CD14-positive monocyte (primary cell): ENCODE measurements at regions not wholly inside any gene's neighbourhood (a gene's known extent, or its start where the extent isn't known, plus 50 kb on each side); places are given as distances from the start of the nearest gene placed in this dataset.

ENCODE experiments used
- DNase-seq, 3 donors: peaks; one replicate each; pipeline ENCODE4 v3.0.0-alpha.2; 2011 to 2022
- H2AFZ ChIP-seq: 2 replicates; pipeline ENCODE4 v1.6.0; 2012; ENCODE audit warnings: mild to moderate bottlenecking, low read depth, low read length, inconsistent platforms; ENCODE audit not compliant: insufficient read depth, poor library complexity, severe bottlenecking
- H3K27ac ChIP-seq, 2 donors: 1 replicate in 1 of 2; 2 replicates in 1 of 2; pipeline ENCODE4 v1.5.1; 2012 to 2013; ENCODE audit warnings: low read length in 2 of 2, control low read depth in 1 of 2, inconsistent platforms in 1 of 2, low read depth in 1 of 2, mild to moderate bottlenecking in 1 of 2
- H3K27me3 ChIP-seq, 2 donors: one replicate each; pipeline versions ENCODE4 v1.6.0 to v1.6.1; 2011 to 2013; ENCODE audit warnings: low read length in 2 of 2; ENCODE audit not compliant: control insufficient read depth in 2 of 2, insufficient read depth in 2 of 2
- H3K36me3 ChIP-seq, 2 donors: replicated peaks in 1 of 2; 1 replicate in 1 of 2; 2 replicates in 1 of 2; pipeline versions ENCODE4 v1.5.1 to v1.6.1; 2012 to 2013; ENCODE audit warnings: low read length in 2 of 2, control low read depth in 1 of 2, inconsistent platforms in 1 of 2, mild to moderate bottlenecking in 1 of 2; ENCODE audit not compliant: insufficient read depth in 2 of 2, control insufficient read depth in 1 of 2
- H3K4me1 ChIP-seq, 2 donors: 1 replicate in 1 of 2; 2 replicates in 1 of 2; pipeline versions ENCODE4 v1.5.1 to v1.6.1; 2012 to 2013; ENCODE audit warnings: low read length in 2 of 2, control low read depth in 1 of 2, inconsistent platforms in 1 of 2, mild to moderate bottlenecking in 1 of 2, moderate library complexity in 1 of 2; ENCODE audit not compliant: insufficient read depth in 2 of 2, control insufficient read depth in 1 of 2
- H3K4me2 ChIP-seq: replicated peaks from 2 replicates; pipeline ENCODE3; 2012; ENCODE audit warnings: low read length, moderate library complexity, mild to moderate bottlenecking; ENCODE audit not compliant: poor library complexity, severe bottlenecking; ENCODE audit errors: extremely low read depth
- H3K4me3 ChIP-seq, 3 experiments: fragments of 200-600 bp in 1 of 3; sonication (generic) in 1 of 3; replicated peaks in 1 of 3; 1 replicate in 2 of 3; 2 replicates in 1 of 3; pipeline ENCODE4 v1.5.1; 2011 to 2013; ENCODE audit warnings: low read length in 3 of 3, mild to moderate bottlenecking in 3 of 3, control low read depth in 2 of 3, low read depth in 2 of 3, inconsistent platforms in 1 of 3, moderate library complexity in 1 of 3
- H3K79me2 ChIP-seq: 2 replicates; pipeline ENCODE4 v1.6.0; 2012; ENCODE audit warnings: mild to moderate bottlenecking, control low read depth, inconsistent platforms, low read length, moderate library complexity; ENCODE audit not compliant: insufficient read depth
- H3K9ac ChIP-seq: 2 replicates; pipeline ENCODE4 v1.6.0; 2017; ENCODE audit warnings: low read length, mild to moderate bottlenecking; ENCODE audit not compliant: insufficient read depth, poor library complexity, severe bottlenecking
- H3K9me3 ChIP-seq, 2 donors: replicated peaks in 1 of 2; 1 replicate in 1 of 2; 2 replicates in 1 of 2; pipeline versions ENCODE4 v1.5.1 to v1.6.1; 2012 to 2013; ENCODE audit warnings: low read length in 2 of 2, control low read depth in 1 of 2; ENCODE audit not compliant: control insufficient read depth in 1 of 2, insufficient read depth in 1 of 2
- H4K20me1 ChIP-seq: 2 replicates; pipeline ENCODE4 v1.6.0; 2012; ENCODE audit warnings: mild to moderate bottlenecking, low read length, control low read depth, moderate library complexity; ENCODE audit not compliant: insufficient read depth
- H3K27ac Mint-ChIP-seq, 7 donors: one replicate each; pipeline ENCODE4 v1.8.0; 2020; ENCODE audit warnings: mild to moderate bottlenecking in 7 of 7, mixed read lengths in 7 of 7, moderate library complexity in 6 of 7, inconsistent platforms in 2 of 7
- H3K27me3 Mint-ChIP-seq, 3 donors: one replicate each; pipeline ENCODE4 v1.8.0; 2021 to 2022; ENCODE audit warnings: low read depth in 3 of 3, mild to moderate bottlenecking in 3 of 3, mixed read lengths in 3 of 3, moderate library complexity in 3 of 3, inconsistent platforms in 1 of 3
- H3K36me3 Mint-ChIP-seq, 2 donors: one replicate each; pipeline ENCODE4 v1.8.0; 2020; ENCODE audit warnings: mixed read lengths in 2 of 2, inconsistent platforms in 1 of 2, mild to moderate bottlenecking in 1 of 2
- H3K4me1 Mint-ChIP-seq: one replicate; pipeline ENCODE4 v1.8.0; 2020; ENCODE audit warnings: mild to moderate bottlenecking, mixed read lengths
- H3K4me3 Mint-ChIP-seq, 2 donors: one replicate each; pipeline ENCODE4 v1.8.0; 2020; ENCODE audit warnings: mild to moderate bottlenecking in 2 of 2, mixed read lengths in 2 of 2, moderate library complexity in 1 of 2
- H3K9me3 Mint-ChIP-seq, 7 donors: one replicate each; pipeline ENCODE4 v1.8.0; 2020 to 2022; ENCODE audit warnings: mixed read lengths in 7 of 7, mild to moderate bottlenecking in 6 of 7, moderate library complexity in 6 of 7, inconsistent platforms in 2 of 7
- WGBS: methylation state at CpG from one replicate; pipeline ENCODE4 v1.1.5; 2013; ENCODE audit warnings: missing lambda C conversion rate; ENCODE audit not compliant: insufficient coverage; 5-methylcytosine and 5-hydroxymethylcytosine counted together
- intact Hi-C, 2 donors: fragments of 100-400 bp; cut with micrococcal nuclease; formaldehyde crosslinking; loops; one replicate each; pipeline versions ENCODE4 v1.15.0 to v1.15.1; 2023
- TF ChIP-seq, protein P1 (sequence below): fragments of 200-600 bp; IDR thresholded peaks from one replicate; pipeline ENCODE4 v1.8.0; 2022; ENCODE audit warnings: antibody characterized with exemption, mild to moderate bottlenecking

DNA sequence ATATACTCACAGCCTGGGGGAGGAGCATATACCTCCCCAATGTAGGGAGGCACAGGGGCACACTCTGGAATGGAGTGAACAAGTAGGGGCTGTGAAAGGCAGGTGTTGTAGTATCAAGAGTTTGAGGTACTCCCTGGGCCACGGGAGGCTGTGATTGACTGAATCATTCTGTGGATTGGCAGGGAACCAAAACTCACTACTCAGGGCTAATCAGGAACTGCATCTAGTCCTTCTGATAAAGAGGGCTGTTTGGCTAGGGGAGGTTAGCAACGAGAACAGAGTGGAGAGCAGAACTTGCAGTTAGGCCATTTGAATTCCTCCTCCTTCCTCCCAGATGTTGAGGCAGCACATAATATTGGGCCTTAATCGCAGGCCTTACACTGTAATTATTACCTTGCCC is 369.2 kb upstream of the MPDZ start:
- H3K9me3 ChIP-seq = peaks cover 0 to 6% of the 10 kb centered on the region in 2 donors
- intact Hi-C loops = no loop called here
- H4K20me1 ChIP-seq = no peaks in the 10 kb centered on the region
- no peak overlapping the region for H3K4me3 ChIP-seq
- no peak overlapping the region for H3K27ac Mint-ChIP-seq
- no peak overlapping the region for H3K27ac ChIP-seq
- H3K9me3 Mint-ChIP-seq = peaks cover 0 to 8% (median 3%) of the 10 kb centered on the region in 7 donors
- no peak overlapping the region for H3K4me2 ChIP-seq
- H3K79me2 ChIP-seq = no peaks in the 10 kb centered on the region
- H3K36me3 Mint-ChIP-seq = no peaks in the 10 kb centered on the region
- peaks cover 0 to 2% (median 0%) of the 10 kb centered on the region in 3 donors for H3K27me3 Mint-ChIP-seq
- no peak for DNase-seq
- H3K4me1 ChIP-seq = no peaks in the 10 kb centered on the region
- H3K36me3 ChIP-seq = no peaks in the 10 kb centered on the region
- no peak overlapping the region for H3K9ac ChIP-seq
- H3K4me3 Mint-ChIP-seq = no peak overlapping the region
- no CpG with 5 or more reads among the region's 3 CpGs for WGBS
- TF ChIP-seq, protein P1, sequence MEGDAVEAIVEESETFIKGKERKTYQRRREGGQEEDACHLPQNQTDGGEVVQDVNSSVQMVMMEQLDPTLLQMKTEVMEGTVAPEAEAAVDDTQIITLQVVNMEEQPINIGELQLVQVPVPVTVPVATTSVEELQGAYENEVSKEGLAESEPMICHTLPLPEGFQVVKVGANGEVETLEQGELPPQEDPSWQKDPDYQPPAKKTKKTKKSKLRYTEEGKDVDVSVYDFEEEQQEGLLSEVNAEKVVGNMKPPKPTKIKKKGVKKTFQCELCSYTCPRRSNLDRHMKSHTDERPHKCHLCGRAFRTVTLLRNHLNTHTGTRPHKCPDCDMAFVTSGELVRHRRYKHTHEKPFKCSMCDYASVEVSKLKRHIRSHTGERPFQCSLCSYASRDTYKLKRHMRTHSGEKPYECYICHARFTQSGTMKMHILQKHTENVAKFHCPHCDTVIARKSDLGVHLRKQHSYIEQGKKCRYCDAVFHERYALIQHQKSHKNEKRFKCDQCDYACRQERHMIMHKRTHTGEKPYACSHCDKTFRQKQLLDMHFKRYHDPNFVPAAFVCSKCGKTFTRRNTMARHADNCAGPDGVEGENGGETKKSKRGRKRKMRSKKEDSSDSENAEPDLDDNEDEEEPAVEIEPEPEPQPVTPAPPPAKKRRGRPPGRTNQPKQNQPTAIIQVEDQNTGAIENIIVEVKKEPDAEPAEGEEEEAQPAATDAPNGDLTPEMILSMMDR = no peak
- no peaks in the 10 kb centered on the region for H3K27me3 ChIP-seq
- no peaks in the 10 kb centered on the region for H3K4me1 Mint-ChIP-seq
- no peak overlapping the region for H2AFZ ChIP-seq

DNA sequence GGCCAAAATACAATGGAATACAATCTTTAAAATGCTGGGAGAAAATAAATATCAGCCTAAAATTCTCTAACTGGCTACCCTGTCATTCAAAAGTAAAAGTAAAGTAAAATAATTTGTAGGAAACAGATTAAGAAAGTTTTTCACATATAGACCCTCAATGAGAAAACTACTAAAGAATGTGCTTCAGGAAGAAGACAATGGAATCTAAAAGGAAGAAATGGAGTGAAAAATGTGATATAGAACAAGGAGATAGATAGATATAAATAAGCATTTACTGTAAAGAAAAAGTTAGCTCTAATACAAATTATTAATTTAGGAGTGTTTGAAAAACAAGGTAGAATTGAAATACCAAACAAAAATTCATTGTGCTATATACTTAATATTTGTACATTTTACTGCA is 368.6 kb upstream of the MPDZ start:
- Mint-ChIP-seq H3K4me3 (no peak overlapping the region), H3K4me1 (no peaks in the 10 kb centered on the region), H3K36me3 (no peaks in the 10 kb centered on the region), H3K27me3 (peaks cover 0 to 2% (median 0%) of the 10 kb centered on the region in 3 donors), H3K27ac (no peak overlapping the region), H3K9me3 (peaks cover 0 to 8% (median 2%) of the 10 kb centered on the region in 7 donors)
- intact Hi-C loops = no loop called here
- Histone ChIP-seq H3K27me3 (no peaks in the 10 kb centered on the region), H4K20me1 (no peaks in the 10 kb centered on the region), H3K27ac (no peak overlapping the region), H3K4me1 (no peaks in the 10 kb centered on the region), H3K79me2 (no peaks in the 10 kb centered on the region), H3K36me3 (no peaks in the 10 kb centered on the region), H3K4me2 (no peak overlapping the region), H3K9me3 (peaks cover 0 to 6% of the 10 kb centered on the region in 2 donors), H2AFZ (no peak overlapping the region), H3K9ac (no peak overlapping the region), H3K4me3 (no peak overlapping the region)
- TF ChIP-seq, protein P1 = no peak
- no peak for DNase-seq
